GM10266 (cell line): ENCODE measurements at regions not wholly inside any gene's neighbourhood (a gene's known extent, or its start where the extent isn't known, plus 50 kb on each side); places are given as distances from the start of the nearest gene placed in this dataset.

ENCODE experiments used
- DNase-seq: peaks from one replicate; pipeline ENCODE4 v3.0.0; 2012; ENCODE audit errors: extremely low spot score
- TF ChIP-seq, protein P1 (sequence below): IDR thresholded peaks from 2 replicates; pipeline ENCODE4 v1.5.1; 2012; ENCODE audit warnings: mild to moderate bottlenecking, low read depth; ENCODE audit not compliant: control insufficient read depth, insufficient read depth; ENCODE audit errors: missing control alignments

DNA sequence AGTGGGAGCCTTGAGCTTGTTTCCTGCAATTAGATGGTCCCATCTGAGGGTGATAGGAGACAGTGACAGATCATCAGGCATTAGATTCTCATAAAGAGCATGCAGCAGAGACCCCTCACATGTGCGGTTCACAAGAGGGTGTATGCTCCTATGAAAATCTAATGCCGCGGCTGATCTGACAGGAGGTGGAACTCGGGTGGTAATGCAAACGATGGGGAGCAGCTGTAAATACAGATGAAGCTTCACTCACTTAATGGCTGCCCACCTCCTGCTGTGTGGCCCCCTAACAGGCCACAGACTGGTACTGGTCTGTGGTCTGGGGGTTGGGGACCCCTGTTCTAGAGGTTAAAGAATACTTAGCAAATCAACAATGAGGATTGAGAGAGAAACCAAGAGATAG lies 201.5 kb upstream of the PITX2 start:
- no peak for DNase-seq
- TF ChIP-seq, protein P1, sequence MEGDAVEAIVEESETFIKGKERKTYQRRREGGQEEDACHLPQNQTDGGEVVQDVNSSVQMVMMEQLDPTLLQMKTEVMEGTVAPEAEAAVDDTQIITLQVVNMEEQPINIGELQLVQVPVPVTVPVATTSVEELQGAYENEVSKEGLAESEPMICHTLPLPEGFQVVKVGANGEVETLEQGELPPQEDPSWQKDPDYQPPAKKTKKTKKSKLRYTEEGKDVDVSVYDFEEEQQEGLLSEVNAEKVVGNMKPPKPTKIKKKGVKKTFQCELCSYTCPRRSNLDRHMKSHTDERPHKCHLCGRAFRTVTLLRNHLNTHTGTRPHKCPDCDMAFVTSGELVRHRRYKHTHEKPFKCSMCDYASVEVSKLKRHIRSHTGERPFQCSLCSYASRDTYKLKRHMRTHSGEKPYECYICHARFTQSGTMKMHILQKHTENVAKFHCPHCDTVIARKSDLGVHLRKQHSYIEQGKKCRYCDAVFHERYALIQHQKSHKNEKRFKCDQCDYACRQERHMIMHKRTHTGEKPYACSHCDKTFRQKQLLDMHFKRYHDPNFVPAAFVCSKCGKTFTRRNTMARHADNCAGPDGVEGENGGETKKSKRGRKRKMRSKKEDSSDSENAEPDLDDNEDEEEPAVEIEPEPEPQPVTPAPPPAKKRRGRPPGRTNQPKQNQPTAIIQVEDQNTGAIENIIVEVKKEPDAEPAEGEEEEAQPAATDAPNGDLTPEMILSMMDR: no peak

DNA sequence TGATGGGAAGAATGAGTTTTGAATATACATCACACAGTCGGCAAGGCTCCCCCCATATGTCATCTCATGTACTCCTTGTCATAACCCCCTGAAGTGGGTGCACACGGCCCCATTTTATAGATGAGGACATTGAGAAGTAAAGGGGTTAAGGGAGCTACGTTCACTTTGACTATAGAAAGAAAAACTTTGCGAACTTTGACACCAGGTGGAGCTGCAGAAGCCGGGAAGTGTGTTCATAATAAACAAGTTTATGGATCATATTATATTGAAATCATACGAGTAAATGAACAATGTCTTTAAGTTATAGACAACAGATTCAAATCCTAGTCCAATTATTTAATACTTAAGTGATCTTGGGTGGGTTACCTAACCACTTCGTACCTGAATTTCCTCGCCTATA lies 203.8 kb upstream of the PITX2 start:
- no peak for DNase-seq
- TF ChIP-seq, protein P1: no peak

DNA sequence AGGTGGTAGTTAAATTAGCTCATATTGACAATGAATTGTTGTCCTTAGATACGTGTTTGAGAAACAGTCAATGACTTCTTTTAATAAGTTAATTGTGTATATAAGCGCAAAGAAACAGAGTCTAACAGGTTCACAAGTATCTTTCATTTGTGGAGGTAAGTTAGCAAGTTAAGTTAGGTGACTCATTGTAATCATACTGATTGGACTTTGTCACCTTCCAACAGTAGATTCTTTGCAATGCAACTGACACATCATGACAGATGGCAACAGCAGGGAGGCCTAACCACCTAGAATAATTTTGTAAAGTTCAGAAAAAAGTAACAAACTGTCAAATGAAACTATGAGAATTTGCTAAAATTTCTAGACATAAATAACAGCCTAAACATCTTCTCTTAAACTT lies 207.6 kb upstream of the PITX2 start:
- DNase-seq: no peak
- TF ChIP-seq, protein P1: no peak

DNA sequence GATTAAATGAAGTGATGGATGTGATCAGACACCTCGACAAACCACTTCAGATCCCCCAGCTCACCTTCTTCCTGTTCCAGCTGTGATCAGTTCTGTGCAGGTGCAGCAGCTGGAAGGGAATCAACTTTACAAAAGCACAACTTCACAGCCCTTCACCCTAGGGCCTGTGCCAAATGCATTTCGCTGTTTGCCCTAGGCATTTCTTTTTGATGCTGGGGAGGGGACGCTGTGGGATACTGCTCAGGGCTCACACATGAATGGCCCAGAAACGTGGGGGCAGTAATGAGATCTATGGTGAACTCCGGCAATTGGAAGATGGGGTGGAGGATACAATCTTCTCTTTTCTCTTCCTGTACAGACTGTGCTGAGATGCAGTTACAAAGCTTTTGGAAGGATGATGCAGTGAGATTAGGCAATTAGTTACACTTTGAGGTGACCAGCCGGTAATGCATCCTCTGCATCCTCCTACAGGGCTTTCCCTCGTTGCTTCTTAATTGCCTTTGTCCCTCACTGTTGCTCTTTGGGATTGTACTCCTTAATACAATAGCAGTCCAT lies 215.1 kb upstream of the PITX2 start:
- TF ChIP-seq, protein P1: no peak
- no peak for DNase-seq

DNA sequence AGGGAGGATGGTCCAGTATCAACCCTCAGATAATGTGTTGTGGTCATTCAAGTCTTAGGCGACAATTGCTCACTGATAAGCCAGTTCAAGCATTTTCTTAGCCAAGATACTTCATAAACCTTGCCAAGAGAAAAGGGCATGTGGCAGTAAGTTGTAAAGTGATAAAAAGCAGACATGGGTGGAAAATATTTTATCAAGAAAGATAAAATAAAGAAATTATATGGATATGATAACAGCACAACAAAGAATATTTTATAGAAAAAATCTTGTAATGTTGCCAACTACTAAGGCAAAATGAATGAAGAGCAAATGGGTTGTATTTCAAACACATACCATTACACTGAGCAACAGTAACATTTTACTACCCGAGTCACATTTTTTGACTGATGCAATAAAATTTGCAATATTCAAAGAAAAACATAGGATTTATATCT lies 217.4 kb upstream of the PITX2 start:
- DNase-seq: no peak
- TF ChIP-seq, protein P1: no peak

DNA sequence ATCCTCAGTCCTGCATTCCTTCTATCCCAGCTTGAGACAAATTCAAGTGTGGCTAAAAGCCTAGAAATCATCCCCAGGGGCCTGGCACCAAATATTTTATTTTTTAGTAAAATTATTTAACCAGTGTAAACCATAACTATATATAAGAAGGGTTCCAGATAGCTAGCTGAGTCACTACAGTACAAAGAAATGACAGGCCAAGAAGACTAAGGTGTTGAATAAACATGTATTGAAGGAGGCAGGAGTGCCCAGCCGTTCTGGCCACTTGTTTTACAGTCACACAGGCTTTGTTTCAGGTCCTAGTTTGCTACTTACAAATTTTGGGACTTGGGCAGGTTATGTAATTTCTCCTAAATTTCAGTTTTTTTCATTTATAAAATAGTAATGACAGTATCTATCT lies 225.9 kb upstream of the PITX2 start:
- TF ChIP-seq, protein P1: no peak
- no peak for DNase-seq

DNA sequence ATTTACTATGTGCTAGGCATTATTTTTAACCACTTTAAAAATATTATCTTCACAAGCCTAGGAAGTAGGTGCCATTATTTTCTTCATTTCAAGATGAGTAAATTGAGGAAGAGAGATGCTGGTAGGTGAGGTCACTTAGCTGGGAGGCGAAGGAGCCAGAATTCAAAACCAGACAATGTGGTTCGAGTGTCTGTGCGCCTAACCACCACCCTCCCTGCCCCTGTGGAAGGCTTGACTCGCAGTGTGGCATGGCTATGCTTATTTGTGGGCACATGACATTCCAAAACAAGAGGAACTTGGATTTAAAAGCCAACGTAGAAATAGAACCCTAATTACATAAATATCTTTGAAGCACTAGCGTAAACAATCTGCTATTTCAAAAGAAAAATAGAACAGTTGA lies 226.6 kb upstream of the PITX2 start:
- no peak for DNase-seq
- TF ChIP-seq, protein P1: no peak
